Trophoblast cell (in vitro differentiated cells and primary cell): ENCODE measurements at regions not wholly inside any gene's neighbourhood (a gene's known extent, or its start where the extent isn't known, plus 50 kb on each side); places are given as distances from the start of the nearest gene placed in this dataset.
A peak's percentile ranks its signal among the peaks of the same experiment; 100 is the strongest.

ENCODE experiments used
- DNase-seq, 2 donors: peaks; one replicate each; pipeline ENCODE4 v3.0.0-alpha.2; 2016
- H2AFZ ChIP-seq: 2 replicates; pipeline ENCODE4 v1.6.1; 2013; ENCODE audit warnings: low read length, moderate library complexity, mild to moderate bottlenecking; ENCODE audit not compliant: insufficient read depth, poor library complexity
- H2AK5ac ChIP-seq: 2 replicates; pipeline ENCODE4 v1.6.1; 2013; ENCODE audit warnings: mild to moderate bottlenecking, low read length
- H2BK120ac ChIP-seq: 2 replicates; pipeline ENCODE4 v1.6.1; 2013; ENCODE audit warnings: low read length, mild to moderate bottlenecking, moderate library complexity; ENCODE audit not compliant: insufficient read depth, poor library complexity
- H2BK12ac ChIP-seq: 2 replicates; pipeline ENCODE4 v1.6.1; 2013; ENCODE audit warnings: mild to moderate bottlenecking, low read length, moderate library complexity
- H2BK5ac ChIP-seq: 2 replicates; pipeline ENCODE4 v1.6.1; 2013; ENCODE audit warnings: low read length, low read depth, moderate library complexity, mild to moderate bottlenecking; ENCODE audit not compliant: poor library complexity
- H3K14ac ChIP-seq: 2 replicates; pipeline ENCODE4 v1.6.1; 2013; ENCODE audit warnings: mild to moderate bottlenecking, low read length
- H3K18ac ChIP-seq: 2 replicates; pipeline ENCODE4 v1.6.1; 2013; ENCODE audit warnings: mild to moderate bottlenecking, low read length
- H3K23ac ChIP-seq: 2 replicates; pipeline ENCODE4 v1.6.1; 2013; ENCODE audit warnings: low read length
- H3K27ac ChIP-seq: 2 replicates; pipeline ENCODE4 v1.5.1; 2013; ENCODE audit warnings: low read depth, mild to moderate bottlenecking, inconsistent platforms, low read length, moderate library complexity
- H3K27me3 ChIP-seq: 2 replicates; pipeline ENCODE4 v1.6.1; 2013; ENCODE audit warnings: inconsistent platforms, mild to moderate bottlenecking, low read length, moderate library complexity; ENCODE audit not compliant: insufficient read depth
- H3K36me3 ChIP-seq, 2 experiments: 1 replicate in 1 of 2; 2 replicates in 1 of 2; pipeline ENCODE4 v1.6.1; 2013; ENCODE audit warnings: low read length in 2 of 2, mild to moderate bottlenecking in 2 of 2, moderate library complexity in 1 of 2; ENCODE audit not compliant: insufficient read depth in 2 of 2, control insufficient read depth in 1 of 2
- H3K4ac ChIP-seq: 2 replicates; pipeline ENCODE4 v1.6.1; 2013; ENCODE audit warnings: low read depth, mild to moderate bottlenecking, low read length, moderate library complexity
- H3K4me1 ChIP-seq, 2 experiments: 1 replicate in 1 of 2; 2 replicates in 1 of 2; pipeline ENCODE4 v1.6.1; 2013; ENCODE audit warnings: low read length in 2 of 2, mild to moderate bottlenecking in 2 of 2, moderate library complexity in 1 of 2; ENCODE audit not compliant: insufficient read depth in 2 of 2, control insufficient read depth in 1 of 2
- H3K4me2 ChIP-seq: 2 replicates; pipeline ENCODE4 v1.6.1; 2013; ENCODE audit warnings: inconsistent platforms, mild to moderate bottlenecking, low read length, moderate library complexity
- H3K4me3 ChIP-seq: 2 replicates; pipeline ENCODE4 v1.5.1; 2013; ENCODE audit warnings: mild to moderate bottlenecking, low read depth, low read length, inconsistent platforms
- H3K79me1 ChIP-seq: one replicate; pipeline ENCODE4 v1.6.1; 2013; ENCODE audit warnings: low read length
- H3K79me2 ChIP-seq: 2 replicates; pipeline ENCODE4 v1.6.1; 2013; ENCODE audit warnings: low read length, mild to moderate bottlenecking; ENCODE audit not compliant: control insufficient read depth, insufficient read depth, poor library complexity
- H3K9ac ChIP-seq: 2 replicates; pipeline ENCODE4 v1.6.1; 2013; ENCODE audit warnings: mild to moderate bottlenecking, low read length
- H3K9me3 ChIP-seq: 2 replicates; pipeline ENCODE4 v1.6.1; 2013; ENCODE audit warnings: low read depth, mild to moderate bottlenecking, control low read depth, inconsistent platforms, low read length; ENCODE audit not compliant: insufficient read depth
- H4K12ac ChIP-seq: 2 replicates; pipeline ENCODE4 v1.6.1; 2013; ENCODE audit warnings: low read depth, mild to moderate bottlenecking, low read length, moderate library complexity
- H4K8ac ChIP-seq: 2 replicates; pipeline ENCODE4 v1.6.1; 2013; ENCODE audit warnings: low read depth, mild to moderate bottlenecking, low read length, moderate library complexity
- H4K91ac ChIP-seq: one replicate; pipeline ENCODE4 v1.6.1; 2013; ENCODE audit warnings: low read depth, mild to moderate bottlenecking, low read length, moderate library complexity
- WGBS: extraction: QIAGEN DNeasy Blood & Tissue Kit; methylation state at CpG from one replicate; pipeline ENCODE4 v1.1.7; 2013; ENCODE audit warnings: missing lambda C conversion rate; ENCODE audit not compliant: insufficient read length, insufficient coverage; ENCODE audit errors: extremely low coverage; 5-methylcytosine and 5-hydroxymethylcytosine counted together

DNA sequence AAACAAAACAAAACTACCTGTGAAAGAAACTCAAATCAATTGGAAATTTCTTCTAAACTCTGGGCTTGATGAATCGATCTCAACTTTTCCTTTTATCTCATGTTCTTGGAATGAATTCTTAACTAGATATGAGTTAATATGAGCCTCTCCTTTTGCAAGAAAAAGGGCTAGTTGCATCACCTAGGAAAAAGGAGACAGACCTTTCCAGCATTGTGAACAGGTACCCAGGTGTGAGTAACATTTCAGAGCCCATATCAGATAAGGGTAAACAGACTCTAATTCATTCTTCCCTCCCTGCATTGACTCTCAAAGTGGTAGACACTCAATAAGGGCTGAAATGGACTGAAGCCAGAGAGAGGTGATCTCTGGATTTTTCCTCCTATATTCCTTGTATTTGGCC is 103.8 kb upstream of the AGR3 start:
- no peak overlapping the region for H4K91ac ChIP-seq
- no peaks in the 10 kb centered on the region for H3K4me1 ChIP-seq
- H3K79me1 ChIP-seq: no peaks in the 10 kb centered on the region
- H3K36me3 ChIP-seq: no peaks in the 10 kb centered on the region
- H2BK120ac ChIP-seq: no peak overlapping the region
- no peak overlapping the region for H2AFZ ChIP-seq
- no peak overlapping the region for H2AK5ac ChIP-seq
- peak overlapping the region; percentile 19 for H3K27ac ChIP-seq
- no peak overlapping the region for H3K4me3 ChIP-seq
- H3K4me2 ChIP-seq: no peak overlapping the region
- H4K12ac ChIP-seq: no peak overlapping the region
- no peaks in the 10 kb centered on the region for H3K27me3 ChIP-seq
- H3K9ac ChIP-seq: no peak overlapping the region
- H2BK12ac ChIP-seq: no peak overlapping the region
- H2BK5ac ChIP-seq: no peak overlapping the region
- no peak overlapping the region for H4K8ac ChIP-seq
- H3K18ac ChIP-seq: no peak overlapping the region
- DNase-seq: peak; percentile 65 to 94
- no peaks in the 10 kb centered on the region for H3K79me2 ChIP-seq
- no peak overlapping the region for H3K14ac ChIP-seq
- H3K4ac ChIP-seq: no peak overlapping the region
- H3K23ac ChIP-seq: no peak overlapping the region
- H3K9me3 ChIP-seq: no peaks in the 10 kb centered on the region
- WGBS: no CpG with 5 or more reads among the region's 1 CpG

DNA sequence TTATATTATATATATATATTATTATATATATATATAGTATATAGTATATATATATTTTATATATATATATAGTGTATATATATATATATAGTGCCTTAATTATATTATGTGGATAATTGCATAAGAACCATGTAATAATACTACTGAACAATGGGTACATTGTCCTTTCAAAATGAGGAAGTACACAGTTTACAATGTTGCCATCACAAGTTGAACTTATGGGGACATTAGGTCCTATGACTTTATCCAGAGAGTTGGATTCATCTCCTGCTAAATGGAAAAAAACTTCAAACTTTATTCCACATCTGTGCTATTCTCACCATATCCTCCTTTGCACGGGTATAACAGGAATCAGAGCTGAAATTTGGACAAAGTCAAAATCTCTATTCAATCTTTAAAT is 105.0 kb upstream of the AGR3 start:
- Histone ChIP-seq H3K79me1 (no peaks in the 10 kb centered on the region), H3K4ac (no peak overlapping the region), H2BK120ac (no peak overlapping the region)

DNA sequence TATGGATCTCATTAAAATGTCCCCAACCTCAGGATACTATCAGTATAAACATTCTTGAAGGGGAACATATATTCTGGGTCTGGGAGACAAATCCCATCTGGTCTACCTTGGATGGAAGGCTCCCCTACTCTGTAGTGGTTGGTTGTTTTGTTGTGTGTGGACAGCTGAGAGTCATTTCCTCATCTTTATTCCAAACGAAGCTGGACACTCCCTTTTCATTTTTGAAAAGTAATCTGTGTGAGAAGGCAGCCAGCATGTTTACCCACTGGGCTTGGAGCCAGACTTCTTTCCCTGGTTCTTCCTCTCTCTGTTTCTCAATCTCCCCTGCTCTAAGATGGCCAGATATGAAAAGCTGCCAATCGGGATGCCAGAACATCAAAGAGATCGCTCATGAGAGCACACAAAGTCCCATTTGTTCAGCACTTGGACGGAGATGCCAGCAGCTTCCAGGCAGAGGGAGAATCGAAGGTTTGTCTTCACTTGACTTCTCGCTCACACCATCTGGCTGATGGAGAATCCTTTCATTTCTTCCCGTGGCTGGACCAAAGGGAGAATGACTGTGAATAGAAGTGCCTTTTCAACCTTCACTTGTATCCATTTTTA is 108.1 kb upstream of the AGR3 start:
- no peak overlapping the region for H3K4me2 ChIP-seq
- no peaks in the 10 kb centered on the region for H3K79me1 ChIP-seq
- H3K27me3 ChIP-seq: no peaks in the 10 kb centered on the region
- WGBS: no CpG with 5 or more reads among the region's 7 CpGs
- H2BK12ac ChIP-seq: no peak overlapping the region
- H3K4me1 ChIP-seq: no peaks in the 10 kb centered on the region
- H2BK120ac ChIP-seq: no peak overlapping the region
- no peak overlapping the region for H2AK5ac ChIP-seq
- no peak overlapping the region for H3K4ac ChIP-seq
- no peak overlapping the region for H4K91ac ChIP-seq
- H3K23ac ChIP-seq: no peak overlapping the region
- no peak overlapping the region for H4K8ac ChIP-seq
- no peak overlapping the region for H3K9ac ChIP-seq
- no peak overlapping the region for H3K4me3 ChIP-seq
- no peak overlapping the region for H2BK5ac ChIP-seq
- H3K9me3 ChIP-seq: no peaks in the 10 kb centered on the region
- H3K14ac ChIP-seq: no peak overlapping the region
- no peak overlapping the region for H3K18ac ChIP-seq
- H3K79me2 ChIP-seq: no peaks in the 10 kb centered on the region
- H2AFZ ChIP-seq: no peak overlapping the region
- peak; percentile 89 to 95 for DNase-seq
- H4K12ac ChIP-seq: no peak overlapping the region
- H3K27ac ChIP-seq: no peak overlapping the region
- H3K36me3 ChIP-seq: no peaks in the 10 kb centered on the region

More for the DNA sequence above, 105.0 kb upstream of the AGR3 start:
- Histone ChIP-seq H3K4me1 (no peaks in the 10 kb centered on the region), H3K27ac (no peak overlapping the region), H3K27me3 (no peaks in the 10 kb centered on the region), H3K36me3 (no peaks in the 10 kb centered on the region), H3K14ac (no peak overlapping the region), H3K79me2 (no peaks in the 10 kb centered on the region), H3K9ac (no peak overlapping the region), H2BK5ac (no peak overlapping the region), H3K4me2 (no peak overlapping the region), H4K91ac (no peak overlapping the region), H3K4me3 (no peak overlapping the region), H4K12ac (no peak overlapping the region), H3K18ac (no peak overlapping the region), H2AK5ac (no peak overlapping the region), H3K23ac (no peak overlapping the region), H2AFZ (no peak overlapping the region), H3K9me3 (no peaks in the 10 kb centered on the region), H4K8ac (no peak overlapping the region), H2BK12ac (no peak overlapping the region)
- DNase-seq: no peak
- no CpG with 5 or more reads among the region's 1 CpG for WGBS

- H3K4me2 ChIP-seq: no peak overlapping the region
- H3K27ac ChIP-seq: no peak overlapping the region
- no peak overlapping the region for H2AK5ac ChIP-seq
- H2BK12ac ChIP-seq: no peak overlapping the region
- no CpG with 5 or more reads among the region's 5 CpGs for WGBS
- H2BK120ac ChIP-seq: no peak overlapping the region
- no peak overlapping the region for H2BK5ac ChIP-seq
- no peak overlapping the region for H2AFZ ChIP-seq
- H4K91ac ChIP-seq: no peak overlapping the region
- H3K4me3 ChIP-seq: no peak overlapping the region
- no peak overlapping the region for H3K4ac ChIP-seq
- H4K8ac ChIP-seq: no peak overlapping the region
- H3K4me1 ChIP-seq: no peaks in the 10 kb centered on the region
- no peaks in the 10 kb centered on the region for H3K79me1 ChIP-seq
- no peak overlapping the region for H3K23ac ChIP-seq
- H3K9ac ChIP-seq: no peak overlapping the region
- H3K9me3 ChIP-seq: no peaks in the 10 kb centered on the region
- no peaks in the 10 kb centered on the region for H3K36me3 ChIP-seq
- H3K18ac ChIP-seq: no peak overlapping the region
- no peak for DNase-seq
- H3K27me3 ChIP-seq: no peaks in the 10 kb centered on the region
- no peaks in the 10 kb centered on the region for H3K79me2 ChIP-seq
- H3K14ac ChIP-seq: no peak overlapping the region
- no peak overlapping the region for H4K12ac ChIP-seq
These were observed 109.8 kb upstream of the AGR3 start for GRCh38 chr7:16991551-16991950.
